OCI-LY1 (cell line): ENCODE measurements at regions not wholly inside any gene's neighbourhood (a gene's known extent, or its start where the extent isn't known, plus 50 kb on each side); places are given as distances from the start of the nearest gene placed in this dataset.

Experiments used
- H2AFZ ChIP-seq: fragments of 200-600 bp; sonication (generic), shearing (Covaris generic); 2 replicates; pipeline ENCODE4 v1.6.0; 2014; ENCODE audit warnings: antibody characterized with exemption, mild to moderate bottlenecking, low read length
- H3F3A ChIP-seq: fragments of 200-600 bp; sonication (generic), shearing (Covaris generic); 2 replicates; pipeline ENCODE4 v1.6.0; 2014; ENCODE audit warnings: mild to moderate bottlenecking, antibody characterized with exemption, low read length, moderate library complexity; ENCODE audit not compliant: insufficient read depth
- H3K27ac ChIP-seq: fragments of 200-600 bp; sonication (generic); 2 replicates; pipeline ENCODE4 v1.5.1; 2014; ENCODE audit warnings: low read length, mixed run types, mild to moderate bottlenecking, low read depth; ENCODE audit not compliant: poor library complexity, severe bottlenecking
- H3K27me3 ChIP-seq: fragments of 200-600 bp; sonication (generic); 2 replicates; pipeline ENCODE4 v1.6.0; 2014; ENCODE audit warnings: antibody characterized with exemption, mild to moderate bottlenecking, low read length, moderate library complexity; ENCODE audit not compliant: insufficient read depth
- H3K36me3 ChIP-seq: fragments of 200-600 bp; sonication (generic); 2 replicates; pipeline ENCODE4 v1.6.1; 2014; ENCODE audit warnings: mild to moderate bottlenecking, antibody characterized with exemption, low read length, moderate library complexity, mixed read lengths; ENCODE audit not compliant: insufficient read depth
- H3K4me1 ChIP-seq: fragments of 200-600 bp; sonication (generic); 2 replicates; pipeline ENCODE4 v1.5.1; 2014; ENCODE audit warnings: mild to moderate bottlenecking, low read length, moderate library complexity; ENCODE audit not compliant: insufficient read depth, severe bottlenecking
- H3K4me2 ChIP-seq: fragments of 200-600 bp; sonication (generic), shearing (Covaris generic); 2 replicates; pipeline ENCODE4 v1.6.1; 2014; ENCODE audit warnings: low read length
- H3K4me3 ChIP-seq: fragments of 200-600 bp; sonication (generic); 2 replicates; pipeline ENCODE4 v1.5.1; 2014; ENCODE audit warnings: low read length, low read depth, mild to moderate bottlenecking, mixed read lengths; ENCODE audit not compliant: poor library complexity, severe bottlenecking
- H3K79me2 ChIP-seq: fragments of 200-600 bp; shearing (Covaris generic); 2 replicates; pipeline ENCODE4 v1.6.1; 2016; ENCODE audit warnings: mixed run types, low read length, mixed read lengths; ENCODE audit not compliant: insufficient read depth
- H3K9ac ChIP-seq: fragments of 200-600 bp; sonication (generic), shearing (Covaris generic); 2 replicates; pipeline ENCODE4 v1.6.1; 2014; ENCODE audit warnings: mild to moderate bottlenecking, low read length, mixed read lengths
- H3K9me2 ChIP-seq: fragments of 200-600 bp; sonication (generic), shearing (Covaris generic); 2 replicates; pipeline ENCODE4 v1.6.1; 2014; ENCODE audit warnings: low read depth, mild to moderate bottlenecking, low read length, mixed read lengths
- H3K9me3 ChIP-seq: fragments of 200-600 bp; shearing (Covaris generic); 2 replicates; pipeline ENCODE4 v1.6.1; 2014; ENCODE audit warnings: low read length, mixed read lengths
- H4K20me1 ChIP-seq: fragments of 200-600 bp; sonication (generic), shearing (Covaris generic); 2 replicates; pipeline ENCODE4 v1.6.0; 2016; ENCODE audit warnings: mild to moderate bottlenecking, low read length; ENCODE audit not compliant: insufficient read depth
- CTCF ChIP-seq: fragments of 200-600 bp; sonication (generic), shearing (Covaris generic); IDR thresholded peaks from 2 replicates; pipeline ENCODE4 v1.5.1; 2017; ENCODE audit warnings: mild to moderate bottlenecking, antibody characterized with exemption, low read length, moderate library complexity, mixed read lengths
- EZH2 ChIP-seq: fragments of 200-600 bp; sonication (generic), shearing (Covaris generic); IDR thresholded peaks from 2 replicates; pipeline ENCODE4 v1.8.0; 2017; ENCODE audit warnings: borderline replicate concordance, mixed run types, mild to moderate bottlenecking, antibody characterized with exemption, low read length, moderate library complexity, mixed read lengths

GRCh38 chr5:67648201-67648671, 451.6 kb upstream of the CD180 start:
- Histone ChIP-seq H3K36me3 (no peaks in the 10 kb centered on the region), H3K27ac (no peak overlapping the region), H4K20me1 (no peaks in the 10 kb centered on the region), H2AFZ (no peak overlapping the region), H3K9me2 (no peaks in the 10 kb centered on the region), H3K4me2 (no peak overlapping the region), H3K9ac (no peak overlapping the region), H3K4me1 (no peaks in the 10 kb centered on the region), H3K27me3 (no peaks in the 10 kb centered on the region), H3K9me3 (no peaks in the 10 kb centered on the region), H3K4me3 (no peak overlapping the region), H3F3A (no peaks in the 10 kb centered on the region), H3K79me2 (no peaks in the 10 kb centered on the region)
- TF ChIP-seq CTCF (no peak), EZH2 (no peak)

DNA sequence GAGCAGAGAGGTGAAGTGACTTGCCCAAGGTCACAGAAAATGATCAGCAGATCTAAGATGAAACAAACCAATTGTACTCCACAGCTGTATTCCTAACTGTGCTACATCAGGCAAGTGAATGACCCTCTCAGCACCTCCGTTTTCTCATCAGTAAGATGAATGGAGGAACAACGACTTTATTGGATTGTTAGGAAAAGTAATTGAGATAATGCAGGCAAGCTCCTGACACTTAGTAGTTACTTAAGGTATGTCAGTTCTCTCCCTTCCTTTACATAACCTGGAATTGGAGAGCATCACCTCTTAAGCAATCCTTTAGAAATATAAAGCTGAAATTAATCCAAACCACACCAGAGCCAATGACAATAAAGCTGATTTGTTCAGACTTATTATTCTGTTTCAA, 451.2 kb upstream of the CD180 start:
- H3K9ac ChIP-seq, result no peak overlapping the region
- no peaks in the 10 kb centered on the region for H4K20me1 ChIP-seq
- TF ChIP-seq CTCF, result no peak
- no peak for TF ChIP-seq EZH2
- no peak overlapping the region for H3K4me2 ChIP-seq
- H3K9me2 ChIP-seq, result no peaks in the 10 kb centered on the region
- H3F3A ChIP-seq, result no peaks in the 10 kb centered on the region
- H3K27ac ChIP-seq, result no peak overlapping the region
- H2AFZ ChIP-seq, result no peak overlapping the region
- H3K36me3 ChIP-seq, result no peaks in the 10 kb centered on the region
- H3K27me3 ChIP-seq, result no peaks in the 10 kb centered on the region
- no peak overlapping the region for H3K4me3 ChIP-seq
- H3K9me3 ChIP-seq, result no peaks in the 10 kb centered on the region
- H3K79me2 ChIP-seq, result no peaks in the 10 kb centered on the region
- H3K4me1 ChIP-seq, result no peaks in the 10 kb centered on the region

DNA sequence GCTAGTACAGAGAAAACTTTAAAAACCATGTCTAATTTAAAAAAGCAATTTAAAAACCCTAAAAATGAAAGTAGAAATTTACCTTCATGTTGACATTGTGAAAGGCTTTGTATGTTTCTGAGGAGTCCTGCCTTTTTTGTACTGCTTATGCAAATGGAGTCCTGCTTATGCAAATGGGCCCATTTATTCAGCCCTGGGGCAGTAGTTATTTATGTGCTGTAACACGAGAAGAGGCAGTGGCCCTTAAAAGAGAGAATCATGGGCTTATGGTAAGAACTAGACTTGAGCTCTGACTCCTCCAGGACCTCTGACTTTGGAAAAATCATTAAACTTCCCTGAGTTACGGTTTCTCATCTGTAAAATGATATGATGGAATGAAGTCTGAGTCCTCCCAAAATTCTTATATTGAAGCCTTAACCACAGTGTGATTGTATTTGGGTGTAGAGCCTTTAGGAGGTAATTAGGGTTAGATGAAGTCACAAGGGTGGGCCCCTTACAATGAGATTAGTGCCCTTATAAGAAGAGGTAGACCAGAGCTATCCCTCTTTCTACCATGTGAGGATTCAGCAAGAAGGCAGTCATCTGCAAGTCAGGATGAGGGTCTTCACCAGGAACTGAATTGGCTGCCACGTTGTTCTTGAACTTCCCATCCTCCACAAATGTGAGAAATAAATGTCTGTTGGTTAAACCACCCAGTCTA, 447.8 kb upstream of the CD180 start:
- Histone ChIP-seq H3F3A (no peaks in the 10 kb centered on the region), H3K9me2 (no peaks in the 10 kb centered on the region), H3K9me3 (no peaks in the 10 kb centered on the region), H3K36me3 (no peaks in the 10 kb centered on the region), H3K79me2 (no peaks in the 10 kb centered on the region), H2AFZ (no peak overlapping the region), H4K20me1 (no peaks in the 10 kb centered on the region), H3K4me2 (no peak overlapping the region), H3K4me1 (no peaks in the 10 kb centered on the region), H3K9ac (no peak overlapping the region), H3K4me3 (no peak overlapping the region), H3K27me3 (no peaks in the 10 kb centered on the region), H3K27ac (no peak overlapping the region)
- no peak for TF ChIP-seq EZH2
- no peak for TF ChIP-seq CTCF
